GM21360 (cell line): ENCODE measurements at regions not wholly inside any gene's neighbourhood (a gene's known extent, or its start where the extent isn't known, plus 50 kb on each side); places are given as distances from the start of the nearest gene placed in this dataset.

Experiments
- ATAC-seq: cut with Tn5 transposase; IDR thresholded peaks from one replicate; pipeline ENCODE4 v1.9.1; 2021; ENCODE audit warnings: mild to moderate bottlenecking, moderate library complexity; ENCODE audit not compliant: unreplicated experiment

DNA sequence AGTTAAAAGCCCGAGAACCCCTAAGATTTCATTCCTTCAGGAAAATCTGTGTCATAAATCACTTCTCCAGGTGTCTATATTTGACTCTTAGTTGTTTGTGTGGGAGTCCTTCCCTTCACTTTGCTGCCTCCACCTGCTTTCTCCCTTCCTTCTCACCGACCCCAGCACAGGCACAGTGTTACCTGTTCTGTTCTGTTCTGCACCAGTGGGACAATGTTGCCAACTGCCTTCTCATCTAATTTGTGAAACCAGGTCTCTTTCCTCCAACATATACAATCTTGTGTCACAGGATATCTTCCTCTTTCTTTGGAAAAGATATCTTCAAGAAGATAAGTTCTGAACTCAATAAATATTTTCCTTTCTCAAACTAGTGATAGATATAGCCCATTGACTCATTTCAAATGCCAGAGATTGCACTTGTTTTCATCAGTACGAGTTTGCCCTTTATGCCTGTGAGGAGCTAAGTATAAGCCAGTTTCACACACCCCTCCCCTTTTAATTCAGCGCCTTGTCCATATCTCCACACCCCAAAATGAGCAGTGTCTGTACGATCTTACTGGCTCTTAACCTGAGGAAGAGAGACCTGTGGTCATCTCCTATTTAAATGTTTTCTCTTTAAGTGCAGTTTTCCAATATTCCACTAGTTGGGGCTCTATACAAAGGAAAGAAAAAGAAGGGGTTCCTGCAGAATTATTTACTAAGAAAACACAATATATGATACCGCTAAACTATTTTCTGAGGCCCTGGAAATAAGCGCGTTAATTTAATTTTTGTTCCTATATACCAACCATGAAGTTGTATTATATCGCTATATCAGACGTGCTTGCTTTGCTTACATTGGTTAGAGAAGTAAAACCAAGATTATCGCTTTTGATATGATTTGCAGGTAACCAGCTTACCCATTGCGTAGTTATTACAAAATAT is 81.6 kb upstream of the PREP start:
- ATAC-seq = no peak

DNA sequence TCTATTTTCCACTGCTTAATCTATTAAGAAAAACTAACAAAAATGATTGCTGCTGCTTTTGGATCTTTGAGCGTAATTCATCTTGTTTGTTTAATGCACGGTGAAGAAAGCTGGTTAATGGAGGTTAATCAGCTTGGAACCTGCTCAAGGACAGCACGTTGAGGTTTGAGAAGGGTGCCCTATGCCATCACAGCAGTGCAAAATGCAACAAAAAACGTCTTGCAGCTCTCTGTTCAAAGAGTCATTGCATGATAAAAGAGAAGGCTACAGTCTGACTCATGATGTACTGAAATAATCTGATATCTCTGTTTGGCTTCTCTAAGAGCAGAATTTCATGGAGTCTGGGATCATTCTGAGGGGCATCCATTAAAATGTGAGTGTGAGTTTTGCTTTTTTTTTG is 80.6 kb upstream of the PREP start:
- ATAC-seq = no peak

DNA sequence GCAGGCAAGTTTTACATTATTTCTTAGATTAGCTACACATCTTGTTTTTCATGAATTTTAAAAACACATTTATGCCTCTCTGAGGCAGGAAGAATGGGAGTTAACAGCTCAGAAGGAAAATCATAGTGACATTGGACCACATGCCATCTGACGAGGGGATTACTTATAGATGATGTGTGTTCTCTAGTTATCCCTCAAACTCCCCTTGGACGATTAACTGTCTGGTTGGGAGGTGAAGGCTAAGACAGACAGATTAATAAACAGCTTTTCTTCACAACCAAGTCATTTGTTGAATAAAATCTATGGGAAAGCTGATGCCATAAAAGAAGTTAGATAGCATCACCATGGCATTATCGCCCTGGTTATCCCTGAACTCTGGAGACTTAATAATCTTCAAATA is 80.0 kb upstream of the PREP start:
- no peak for ATAC-seq

DNA sequence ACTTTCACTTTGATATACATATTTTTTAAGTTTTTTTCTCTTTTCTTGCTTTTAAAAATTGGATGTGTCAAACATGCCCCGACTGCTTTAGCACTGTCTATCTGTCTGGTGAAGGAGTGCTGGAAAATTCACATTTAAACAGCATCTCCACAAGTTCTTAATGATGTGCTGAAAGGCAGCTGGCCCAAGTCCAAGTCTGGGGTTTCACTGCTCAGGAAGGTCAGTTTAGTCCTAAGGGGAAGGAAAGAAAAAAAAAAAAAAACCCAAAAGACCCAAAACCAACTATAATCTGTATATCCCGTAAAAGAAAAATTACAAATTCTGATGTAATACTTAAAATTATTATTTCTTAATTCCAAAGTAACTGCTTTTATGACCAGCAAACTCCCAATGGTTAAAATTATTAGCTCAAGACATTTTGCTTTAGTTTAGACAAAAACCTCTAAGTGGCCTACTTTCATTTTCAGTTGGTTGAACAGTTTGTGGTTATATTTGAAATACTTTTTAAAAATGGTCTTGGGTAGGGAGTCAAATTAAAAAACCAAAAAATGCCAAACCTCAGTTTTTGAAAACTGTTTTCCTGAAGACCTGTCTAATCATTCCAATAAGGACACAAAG is 79.5 kb upstream of the PREP start:
- ATAC-seq = no peak

DNA sequence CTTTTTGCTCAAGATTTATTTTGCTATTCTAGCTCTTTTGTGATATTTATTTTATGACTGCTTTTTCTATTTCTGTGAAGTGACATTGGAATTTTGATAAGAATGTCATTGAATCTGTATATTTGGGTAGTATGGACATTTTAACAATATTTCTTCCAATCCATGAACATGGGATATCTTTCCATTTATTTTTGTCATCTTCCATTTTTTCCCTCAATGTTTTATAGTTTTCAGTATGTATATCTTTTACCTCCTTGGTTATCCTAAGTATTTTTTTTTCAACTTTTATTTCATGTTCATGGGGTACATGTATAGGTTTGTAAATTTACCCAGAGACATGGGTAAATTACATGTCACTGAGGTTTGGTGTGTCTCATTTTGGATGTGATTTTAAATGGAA is 74.1 kb upstream of the PREP start:
- ATAC-seq = no peak

DNA sequence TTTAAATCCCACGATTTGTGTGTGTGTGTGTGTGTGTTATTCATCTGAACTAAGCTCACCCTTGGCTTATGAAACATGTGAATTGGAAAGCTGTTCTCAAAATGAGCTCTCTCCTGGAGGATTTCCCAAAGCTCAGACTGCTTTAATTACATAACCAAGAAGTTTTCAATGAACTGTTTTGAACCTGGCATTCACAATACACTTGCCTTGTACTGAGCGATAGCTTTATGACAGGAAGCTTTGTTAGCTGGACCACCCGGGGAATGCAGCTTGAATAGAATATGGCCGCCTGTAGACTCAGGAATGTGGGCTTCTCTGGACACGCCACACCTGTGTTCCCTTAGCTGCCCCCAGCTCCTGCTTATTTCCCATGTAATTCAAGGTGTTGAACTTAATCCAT is 71.4 kb upstream of the PREP start:
- ATAC-seq = no peak

DNA sequence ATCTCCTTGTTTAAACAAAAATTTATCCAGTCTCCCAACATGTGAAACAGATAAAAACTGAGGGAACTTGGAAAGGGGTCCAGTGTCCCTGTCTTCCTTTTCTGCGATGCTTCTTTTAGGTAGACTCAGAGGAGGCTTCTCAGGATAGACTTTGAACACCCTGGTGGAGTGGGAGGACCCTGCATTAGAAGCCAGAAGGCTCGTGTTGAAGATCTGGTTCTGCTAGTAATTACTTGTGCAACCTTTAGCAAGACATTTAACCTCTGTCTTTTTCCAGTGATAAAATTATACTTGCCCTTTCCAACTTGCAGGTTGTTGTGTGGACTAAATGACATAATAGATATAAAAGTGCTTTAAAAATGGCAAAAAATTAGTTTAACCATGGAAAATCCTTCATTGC is 67.1 kb upstream of the PREP start:
- ATAC-seq = no peak

DNA sequence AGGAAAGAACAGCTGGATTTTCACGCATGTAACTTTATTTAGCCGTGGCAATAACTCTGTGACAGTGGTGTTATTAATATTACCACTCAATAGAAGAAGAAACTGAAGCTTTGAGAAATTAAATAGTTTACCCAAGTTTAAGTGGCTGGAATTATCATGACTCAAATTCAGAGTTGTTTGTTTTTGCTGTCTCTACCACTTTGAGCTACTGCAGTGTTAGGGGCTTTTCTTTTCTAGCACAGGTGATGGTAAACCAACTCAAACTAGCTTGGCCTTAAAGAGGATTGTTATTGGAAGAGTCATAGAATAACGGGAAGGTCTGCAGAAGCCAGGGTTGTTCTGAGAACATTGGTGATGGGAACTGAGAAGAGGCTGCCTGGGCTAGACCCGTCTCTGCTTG is 66.0 kb upstream of the PREP start:
- ATAC-seq = no peak

DNA sequence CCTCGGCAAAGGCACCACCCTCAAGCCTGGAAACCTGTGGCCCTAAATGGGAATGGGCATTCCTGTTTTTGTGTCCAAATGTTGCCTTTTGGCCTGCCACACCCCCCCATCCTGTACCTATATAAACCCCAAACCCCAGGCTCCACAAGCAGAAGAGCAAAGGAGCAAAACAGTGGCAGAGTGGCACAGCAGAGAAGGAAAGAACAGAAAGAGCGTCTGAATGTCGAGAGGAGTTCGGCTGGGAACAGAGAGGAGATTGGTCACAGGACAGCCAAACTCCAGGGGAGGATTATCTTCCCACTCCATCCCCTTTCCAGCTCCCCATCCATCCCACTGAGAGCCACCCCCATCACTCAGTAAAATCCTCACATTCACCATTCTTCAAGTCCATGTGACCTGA is 58.0 kb upstream of the PREP start:
- ATAC-seq = no peak

DNA sequence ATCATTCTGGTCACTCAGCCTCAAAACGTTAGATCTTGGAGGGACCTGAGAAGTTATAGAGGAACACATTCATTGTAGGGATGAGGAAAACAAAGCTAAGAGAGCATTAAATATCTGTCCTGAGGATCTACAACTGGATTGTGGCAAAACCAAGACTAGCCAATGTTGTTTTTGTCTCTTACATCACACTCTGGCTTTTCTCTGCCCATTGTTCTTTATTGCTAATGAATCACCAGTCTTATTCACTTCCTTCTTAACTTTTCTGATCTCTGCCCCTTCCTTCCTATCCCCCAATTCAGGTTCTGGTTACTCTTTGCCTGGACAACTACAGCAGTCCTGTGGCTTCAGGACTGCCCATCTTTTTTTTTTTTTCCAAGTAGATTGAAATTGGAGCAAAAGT is 57.0 kb upstream of the PREP start:
- ATAC-seq = no peak

DNA sequence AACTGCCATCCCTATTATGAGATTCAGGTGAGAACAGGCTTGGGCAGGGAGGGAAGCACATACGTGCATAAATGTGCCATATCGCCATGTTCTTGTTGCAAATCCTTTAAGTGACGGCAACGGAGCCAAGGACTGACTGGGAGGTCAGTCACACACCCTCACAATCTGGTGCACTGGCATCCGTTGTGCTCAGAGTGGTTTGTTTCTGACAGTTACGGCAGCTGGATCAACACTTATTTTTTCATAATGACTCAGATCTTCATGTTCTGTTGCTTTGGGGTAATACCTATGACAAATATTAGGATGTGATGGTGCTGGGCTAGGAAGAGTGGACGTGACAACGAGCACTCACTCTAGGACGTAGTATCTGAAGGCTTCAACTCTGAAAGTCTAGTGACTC is 56.2 kb upstream of the PREP start:
- peak; percentile 94 for ATAC-seq

DNA sequence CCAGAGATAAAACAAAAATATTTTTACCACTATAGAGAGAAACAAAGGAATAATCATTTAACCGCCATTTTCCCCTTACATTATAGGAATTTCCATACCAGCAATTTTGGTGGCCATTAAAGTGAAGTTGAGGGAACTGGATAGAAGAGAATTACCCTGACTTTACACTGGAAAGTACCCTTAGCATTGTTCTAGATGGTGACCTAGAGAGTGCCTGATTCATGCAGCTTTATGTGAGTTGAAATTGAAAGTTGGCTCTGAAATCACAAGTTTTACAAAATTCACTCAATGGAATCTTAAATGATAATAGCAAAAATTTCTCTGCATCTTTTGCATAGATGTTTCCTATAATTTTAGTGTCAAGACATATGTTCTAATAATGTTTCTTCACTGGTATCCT is 55.7 kb upstream of the PREP start:
- no peak for ATAC-seq

DNA sequence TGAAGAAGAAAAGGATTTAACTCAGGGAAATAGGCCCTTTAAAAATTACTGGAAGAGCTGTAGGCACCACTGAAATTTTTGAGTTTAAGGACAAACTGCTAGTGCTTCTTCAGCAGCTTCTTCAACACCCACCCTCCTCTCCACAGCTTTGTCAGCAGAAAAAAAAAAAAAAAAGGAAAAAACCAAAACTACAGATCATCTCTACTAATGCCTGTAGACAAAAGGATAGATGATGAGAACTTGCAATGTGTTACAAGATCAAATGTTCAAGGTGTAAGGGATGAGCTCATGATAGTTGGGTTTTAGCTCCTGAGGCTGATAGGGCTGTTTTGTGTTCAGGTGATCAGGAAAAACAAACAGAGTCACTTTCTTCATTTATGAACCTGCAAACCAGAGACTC is 55.2 kb upstream of the PREP start:
- ATAC-seq = no peak

DNA sequence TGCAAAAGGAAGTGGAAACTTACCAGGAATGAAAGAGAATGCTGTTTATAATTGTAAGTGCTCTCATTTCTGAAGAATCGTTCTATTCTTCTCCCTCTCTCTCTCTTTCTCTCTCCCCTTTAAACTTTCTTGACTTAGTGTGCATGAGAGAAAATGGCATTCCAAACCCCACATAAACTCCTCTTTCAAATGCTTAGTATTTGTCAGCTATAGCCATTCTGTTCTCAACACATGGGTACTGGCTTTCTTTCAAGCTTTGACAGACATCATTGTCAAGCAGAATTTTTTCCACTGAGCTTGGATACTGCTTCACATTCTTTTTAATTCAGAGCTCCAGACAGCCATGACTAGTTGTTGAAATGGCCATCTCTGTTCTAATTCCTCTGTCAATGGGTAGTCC is 51.1 kb upstream of the PREP start:
- ATAC-seq = no peak

DNA sequence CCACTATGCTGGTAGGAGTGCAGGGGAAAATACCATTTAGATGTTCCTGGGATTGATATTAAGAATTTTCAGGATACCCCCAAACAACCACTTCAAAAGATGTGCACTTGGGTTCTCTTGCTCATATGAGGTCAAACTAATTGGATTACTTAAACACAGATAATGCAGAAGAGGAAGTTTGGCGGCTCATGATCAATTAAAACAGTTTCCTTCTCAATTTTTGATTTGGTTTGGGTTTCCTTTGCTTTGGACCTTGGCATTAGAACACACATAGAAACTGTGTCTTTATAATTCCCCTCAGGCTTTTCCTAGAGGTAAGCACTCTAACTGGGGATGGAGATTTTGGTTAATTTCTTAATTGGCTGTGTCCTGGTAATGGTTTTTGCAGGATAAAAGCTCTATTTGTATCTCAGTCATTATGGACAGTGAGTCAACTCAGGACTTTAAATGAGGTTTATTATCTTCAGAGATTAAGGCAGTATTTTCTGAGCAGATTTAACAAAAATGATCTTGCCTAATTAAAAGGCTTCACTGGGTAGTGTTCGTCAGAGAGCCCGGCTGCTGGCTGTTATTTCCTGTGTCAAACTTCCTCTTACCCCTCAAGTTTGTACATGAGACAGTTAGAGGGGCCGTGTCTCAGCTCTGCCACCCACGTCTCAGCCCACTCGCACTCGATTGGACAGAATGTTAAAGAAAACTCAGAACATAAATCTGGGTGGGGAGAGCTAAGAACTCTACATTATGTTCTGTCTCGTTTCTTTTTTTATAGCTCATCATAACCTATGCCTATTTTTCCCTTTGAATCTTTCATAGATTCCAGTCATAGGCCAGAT is 50.3 kb upstream of the PREP start:
- peak; percentile 59 for ATAC-seq
